ENCODE measurements at regions not wholly inside any gene's neighbourhood (a gene's known extent, or its start where the extent isn't known, plus 50 kb on each side); places are given as distances from the start of the nearest gene placed in this dataset.
"Not testable (repeated sequence)": the region's sequence is repeated elsewhere in the genome, so short reads cannot be mapped to it uniquely, and the experiment has no call there.

DNA sequence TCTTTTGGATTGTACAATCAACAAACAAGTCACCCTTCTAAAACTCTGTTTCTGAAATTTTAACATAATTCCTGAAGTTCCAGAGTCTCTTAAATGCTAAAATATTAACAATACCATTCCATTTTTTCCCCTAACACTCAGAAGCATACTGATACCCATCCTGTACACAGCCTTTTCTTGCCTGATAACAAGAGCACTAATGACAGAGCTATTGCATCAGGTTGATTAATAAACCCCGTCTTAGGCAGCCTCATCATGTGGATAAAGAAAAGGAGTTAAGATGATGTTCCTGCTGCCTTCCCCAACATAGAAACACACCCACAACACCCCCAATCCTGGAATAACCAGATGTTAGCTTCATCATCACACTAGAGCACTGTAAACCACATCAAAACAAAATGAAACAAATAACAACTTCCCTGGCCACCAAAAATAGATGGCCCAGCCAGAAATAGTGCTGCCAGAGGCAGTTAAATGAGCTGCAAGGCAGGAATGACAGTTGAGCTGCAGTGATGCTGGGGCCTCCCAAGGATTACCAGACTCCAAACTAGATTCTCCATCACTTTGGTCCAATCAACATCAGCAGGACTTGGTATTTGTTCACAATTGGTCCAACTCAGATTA, 93.8 kb upstream of the NBPF26 start:
- H3K27me3 Mint-ChIP-seq (ENCODE audit: low read depth in 2 of 2); H3K27ac Mint-ChIP-seq; H3K27me3 ChIP-seq (ENCODE audit: control insufficient read depth, insufficient read depth, low read length); intact Hi-C loops (cut with micrococcal nuclease); H3K36me3 ChIP-seq (ENCODE audit: control insufficient read depth, insufficient read depth, low read length); ATAC-seq; H3K4me1 Mint-ChIP-seq; H3K9me3 Mint-ChIP-seq; H3K4me3 Mint-ChIP-seq; H3K27ac ChIP-seq (ENCODE audit: low read length); H3K4me1 ChIP-seq (ENCODE audit: control insufficient read depth, insufficient read depth, low read length); H3K9me3 ChIP-seq (ENCODE audit: control insufficient read depth, insufficient read depth, low read length); DNase-seq; H3K4me3 ChIP-seq (ENCODE audit: low read length); H3K36me3 Mint-ChIP-seq: not testable (repeated sequence)
- WGBS (ENCODE audit: insufficient coverage): no CpG with 5 or more reads among the region's 1 CpG

DNA sequence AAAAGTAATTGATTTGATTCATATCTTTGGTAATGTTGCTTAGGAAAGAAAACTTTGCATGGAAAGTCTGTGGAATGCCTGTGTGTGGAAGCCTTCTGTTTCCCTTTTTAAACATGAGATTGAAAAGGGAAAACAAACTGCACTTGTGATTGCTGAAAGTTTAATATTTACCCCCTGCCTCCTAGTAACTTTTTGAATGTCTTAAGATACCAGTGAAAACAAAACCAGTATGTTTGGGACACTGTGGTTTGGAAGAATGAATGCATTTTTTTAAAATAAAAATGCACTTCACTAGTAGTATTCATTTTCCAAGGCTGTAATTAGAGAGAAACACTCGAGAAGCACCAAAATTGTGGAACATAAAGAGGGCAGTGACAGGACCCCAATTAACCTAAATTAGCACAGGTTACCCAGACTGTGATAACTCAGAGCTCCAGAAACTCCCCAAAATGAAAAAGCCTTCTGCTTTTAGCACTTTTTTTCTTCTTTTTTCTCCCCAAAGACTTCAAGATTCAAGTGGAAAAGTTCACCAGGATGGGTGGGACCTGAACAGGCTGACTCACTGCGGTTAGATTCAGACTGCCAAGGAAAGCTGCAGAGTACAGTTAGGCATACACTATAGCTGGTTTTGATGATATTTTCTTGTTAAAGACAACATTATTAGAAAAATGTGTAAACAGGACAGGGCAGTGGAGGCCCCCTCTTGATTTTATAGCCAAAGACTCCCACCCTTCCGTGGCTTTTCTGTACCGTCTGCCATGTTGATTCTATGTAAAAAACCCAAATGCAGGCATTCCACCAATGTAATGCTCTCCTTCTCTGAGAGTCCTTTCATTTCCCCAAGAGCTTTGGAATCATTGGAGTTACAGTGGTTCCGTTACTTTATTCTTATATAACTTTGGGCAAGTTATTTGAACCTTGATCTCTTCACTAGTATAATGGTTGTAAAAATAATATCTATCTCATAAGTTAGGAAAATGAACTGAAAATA, 88.6 kb upstream of the NBPF26 start:
- H3K4me3 ChIP-seq (ENCODE audit: low read length); H3K36me3 Mint-ChIP-seq; ATAC-seq; H3K27me3 ChIP-seq (ENCODE audit: control insufficient read depth, insufficient read depth, low read length); H3K27ac ChIP-seq (ENCODE audit: low read length); DNase-seq; H3K27ac Mint-ChIP-seq; H3K4me1 ChIP-seq (ENCODE audit: control insufficient read depth, insufficient read depth, low read length); H3K4me1 Mint-ChIP-seq; intact Hi-C loops (cut with micrococcal nuclease); H3K27me3 Mint-ChIP-seq (ENCODE audit: low read depth in 2 of 2); H3K9me3 Mint-ChIP-seq; H3K9me3 ChIP-seq (ENCODE audit: control insufficient read depth, insufficient read depth, low read length); H3K36me3 ChIP-seq (ENCODE audit: control insufficient read depth, insufficient read depth, low read length); H3K4me3 Mint-ChIP-seq: not testable (repeated sequence)
- no CpG with 5 or more reads among the region's 5 CpGs for WGBS (ENCODE audit: insufficient coverage)

DNA sequence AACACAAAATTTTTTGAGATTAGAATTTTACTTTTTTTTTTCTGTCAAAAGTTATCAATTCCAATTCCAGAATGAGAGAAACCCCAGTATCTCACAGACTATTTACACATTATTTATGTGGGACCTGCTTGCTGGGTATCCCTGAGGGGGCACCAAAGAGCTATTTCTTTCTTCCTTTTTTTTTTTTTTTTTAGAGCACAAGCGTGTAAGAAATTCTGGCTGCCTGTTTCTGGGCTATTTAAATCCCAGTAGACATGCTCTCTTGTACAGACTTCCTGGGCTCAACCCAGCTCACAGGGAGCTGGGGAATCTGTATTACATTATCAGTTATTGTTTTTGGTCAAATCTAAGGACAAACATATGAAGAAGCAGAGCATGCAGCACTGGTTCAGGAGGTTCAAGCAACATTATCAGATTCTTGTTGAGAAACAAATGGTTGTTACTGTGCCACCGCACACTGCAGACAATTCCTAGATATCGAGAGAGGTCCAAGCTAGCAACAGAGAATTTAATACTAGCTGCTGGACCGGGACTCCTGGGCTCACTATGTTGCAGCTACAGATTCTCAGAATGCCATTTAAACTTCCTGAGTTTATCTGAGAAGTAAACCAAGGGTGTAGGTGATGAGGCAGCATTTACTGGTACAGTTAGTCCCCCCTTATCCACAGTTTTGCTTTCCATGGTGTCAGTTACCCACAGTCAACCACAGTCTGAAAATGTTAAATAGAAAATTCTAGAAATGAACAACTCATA, 83.3 kb upstream of the NBPF26 start:
- H3K36me3 ChIP-seq (ENCODE audit: control insufficient read depth, insufficient read depth, low read length); H3K27me3 ChIP-seq (ENCODE audit: control insufficient read depth, insufficient read depth, low read length); H3K4me1 Mint-ChIP-seq; H3K4me1 ChIP-seq (ENCODE audit: control insufficient read depth, insufficient read depth, low read length); H3K36me3 Mint-ChIP-seq; intact Hi-C loops (cut with micrococcal nuclease); H3K27ac Mint-ChIP-seq; H3K4me3 Mint-ChIP-seq; H3K9me3 Mint-ChIP-seq; H3K27me3 Mint-ChIP-seq (ENCODE audit: low read depth in 2 of 2); H3K9me3 ChIP-seq (ENCODE audit: control insufficient read depth, insufficient read depth, low read length); H3K4me3 ChIP-seq (ENCODE audit: low read length); H3K27ac ChIP-seq (ENCODE audit: low read length); DNase-seq: not testable (repeated sequence)
- ATAC-seq: peak in 1 of 3 donors; percentile 30
- no CpG with 5 or more reads among the region's 4 CpGs for WGBS (ENCODE audit: insufficient coverage)

DNA sequence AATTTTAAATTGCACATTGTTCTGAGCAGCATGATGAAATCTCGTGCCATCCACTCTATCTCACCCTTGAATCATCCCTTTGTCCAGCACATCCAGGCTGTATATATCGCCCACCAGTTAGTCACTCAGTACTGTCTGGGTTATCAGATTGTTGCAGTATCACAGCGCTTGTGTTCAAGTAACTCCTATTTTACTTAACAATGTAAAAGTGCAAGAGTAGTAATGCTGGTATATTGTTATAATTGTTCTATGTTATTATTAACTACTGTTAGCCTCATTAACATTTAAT, 82.8 kb upstream of the NBPF26 start:
- H3K4me3 Mint-ChIP-seq; H3K27me3 ChIP-seq (ENCODE audit: control insufficient read depth, insufficient read depth, low read length); H3K36me3 ChIP-seq (ENCODE audit: control insufficient read depth, insufficient read depth, low read length); H3K27me3 Mint-ChIP-seq (ENCODE audit: low read depth in 2 of 2); H3K9me3 ChIP-seq (ENCODE audit: control insufficient read depth, insufficient read depth, low read length); H3K4me1 Mint-ChIP-seq; H3K27ac Mint-ChIP-seq; H3K4me1 ChIP-seq (ENCODE audit: control insufficient read depth, insufficient read depth, low read length); H3K27ac ChIP-seq (ENCODE audit: low read length); H3K9me3 Mint-ChIP-seq; H3K36me3 Mint-ChIP-seq; ATAC-seq; DNase-seq; H3K4me3 ChIP-seq (ENCODE audit: low read length); intact Hi-C loops (cut with micrococcal nuclease): not testable (repeated sequence)
- WGBS (ENCODE audit: insufficient coverage): no CpG with 5 or more reads among the region's 3 CpGs

DNA sequence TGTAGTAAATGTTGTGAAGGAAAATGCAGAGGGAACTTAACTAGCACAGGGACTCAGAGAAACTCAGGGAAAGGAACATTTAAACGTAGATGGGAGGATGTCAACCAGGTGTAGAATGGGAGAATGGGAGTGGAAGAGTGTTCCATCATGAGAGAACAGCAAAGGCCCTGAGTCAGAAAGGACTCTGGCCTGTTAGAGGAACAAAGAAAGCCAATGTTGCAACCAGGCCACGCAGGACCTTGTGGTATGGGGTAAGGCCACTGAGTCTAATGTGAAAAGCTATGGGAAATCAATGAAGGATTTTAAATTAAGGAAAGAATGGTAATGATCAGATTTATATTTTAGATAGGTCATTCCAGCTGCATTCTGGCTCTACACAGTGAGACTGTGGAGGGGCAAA, 76.6 kb upstream of the NBPF26 start:
- DNase-seq; H3K4me1 Mint-ChIP-seq; H3K4me3 ChIP-seq (ENCODE audit: low read length); H3K4me1 ChIP-seq (ENCODE audit: control insufficient read depth, insufficient read depth, low read length); H3K9me3 Mint-ChIP-seq; ATAC-seq; H3K27ac ChIP-seq (ENCODE audit: low read length); H3K9me3 ChIP-seq (ENCODE audit: control insufficient read depth, insufficient read depth, low read length); H3K27ac Mint-ChIP-seq; H3K4me3 Mint-ChIP-seq; H3K27me3 Mint-ChIP-seq (ENCODE audit: low read depth in 2 of 2); H3K27me3 ChIP-seq (ENCODE audit: control insufficient read depth, insufficient read depth, low read length); H3K36me3 ChIP-seq (ENCODE audit: control insufficient read depth, insufficient read depth, low read length); intact Hi-C loops (cut with micrococcal nuclease); H3K36me3 Mint-ChIP-seq: not testable (repeated sequence)
- no CpG with 5 or more reads among the region's 2 CpGs for WGBS (ENCODE audit: insufficient coverage)

DNA sequence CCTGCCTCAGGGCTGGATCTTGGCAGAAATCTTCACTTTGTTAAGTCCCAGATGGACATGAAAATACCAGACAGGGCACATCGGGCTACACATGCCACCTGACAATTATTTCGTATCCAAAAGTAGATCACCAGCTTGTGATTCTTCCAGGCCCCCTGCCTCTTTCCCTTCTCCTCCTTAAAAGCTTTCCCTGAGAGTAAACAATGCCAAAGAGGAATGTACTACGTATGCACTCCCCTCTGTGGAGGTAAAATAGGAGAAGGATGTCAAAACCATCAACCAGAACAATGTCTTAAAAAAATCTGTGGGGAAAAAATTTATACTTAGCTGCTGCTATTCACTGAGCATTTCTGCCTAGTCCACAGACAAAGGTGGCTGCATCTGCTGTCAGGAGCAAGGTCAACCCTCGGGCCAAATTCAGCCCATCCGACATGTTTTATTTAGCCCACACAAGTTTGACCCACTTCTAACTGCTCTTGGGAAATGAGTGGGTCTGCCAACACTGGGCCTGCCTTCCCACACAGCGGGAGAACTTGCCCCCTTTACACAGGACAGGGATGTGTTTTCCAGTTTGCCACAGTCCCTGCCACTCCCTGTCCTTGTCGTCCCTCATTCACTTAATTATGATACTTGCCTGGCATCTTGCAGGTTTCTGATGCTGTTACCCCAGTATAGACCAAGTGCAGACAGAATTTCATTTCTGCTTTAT, 74.7 kb upstream of the NBPF26 start:
- H3K4me3 ChIP-seq (ENCODE audit: low read length); H3K9me3 ChIP-seq (ENCODE audit: control insufficient read depth, insufficient read depth, low read length); H3K27me3 ChIP-seq (ENCODE audit: control insufficient read depth, insufficient read depth, low read length); H3K27ac ChIP-seq (ENCODE audit: low read length); H3K4me1 Mint-ChIP-seq; intact Hi-C loops (cut with micrococcal nuclease); H3K4me1 ChIP-seq (ENCODE audit: control insufficient read depth, insufficient read depth, low read length); H3K4me3 Mint-ChIP-seq; ATAC-seq; H3K9me3 Mint-ChIP-seq; DNase-seq; H3K36me3 Mint-ChIP-seq; H3K27me3 Mint-ChIP-seq (ENCODE audit: low read depth in 2 of 2); H3K36me3 ChIP-seq (ENCODE audit: control insufficient read depth, insufficient read depth, low read length); H3K27ac Mint-ChIP-seq: not testable (repeated sequence)
- WGBS (ENCODE audit: insufficient coverage): no CpG with 5 or more reads among the region's 7 CpGs

DNA sequence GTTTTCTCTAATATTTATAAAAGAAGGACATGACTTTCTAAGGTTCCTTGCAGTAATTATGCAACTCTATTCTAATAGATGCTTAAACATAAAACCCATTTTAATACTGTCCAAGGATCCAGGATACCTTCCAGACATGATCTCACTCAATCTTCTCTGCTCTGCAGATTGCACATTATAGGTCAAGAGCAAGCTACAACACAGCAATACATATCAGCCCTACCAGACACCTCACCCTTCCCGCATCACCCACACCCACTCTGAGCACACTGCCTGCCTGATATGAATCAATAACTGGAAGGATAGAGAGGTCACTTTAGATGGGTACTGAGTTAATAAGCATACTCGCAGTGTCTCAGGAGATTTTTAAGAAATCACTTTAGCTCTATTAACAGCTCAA, 74.0 kb upstream of the NBPF26 start:
- H3K27ac ChIP-seq (ENCODE audit: low read length); H3K9me3 ChIP-seq (ENCODE audit: control insufficient read depth, insufficient read depth, low read length); H3K9me3 Mint-ChIP-seq; H3K36me3 ChIP-seq (ENCODE audit: control insufficient read depth, insufficient read depth, low read length); H3K27ac Mint-ChIP-seq; DNase-seq; H3K27me3 ChIP-seq (ENCODE audit: control insufficient read depth, insufficient read depth, low read length); H3K36me3 Mint-ChIP-seq; H3K4me3 Mint-ChIP-seq; H3K4me1 ChIP-seq (ENCODE audit: control insufficient read depth, insufficient read depth, low read length); H3K4me1 Mint-ChIP-seq; H3K27me3 Mint-ChIP-seq (ENCODE audit: low read depth in 2 of 2); intact Hi-C loops (cut with micrococcal nuclease); H3K4me3 ChIP-seq (ENCODE audit: low read length); ATAC-seq: not testable (repeated sequence)
- no CpG with 5 or more reads among the region's 2 CpGs for WGBS (ENCODE audit: insufficient coverage)

All from natural killer cell (primary cell).